HepG2 (cell line): ENCODE measurements at regions not wholly inside any gene's neighbourhood (a gene's known extent, or its start where the extent isn't known, plus 50 kb on each side); places are given as distances from the start of the nearest gene placed in this dataset.

Experiments
- ATAC-seq: fragments of 200-7000 bp; cut with Tn5 transposase; 3 replicates; pipeline ENCODE4 v1.9.1; 2020; ENCODE audit warnings: mild to moderate bottlenecking, moderate library complexity
- BruUV-seq: library from RNA; stranded (reverse); fragments of 400-500 nt; replicated peaks from 2 replicates; lab custom pipeline; 2021; lab: Mats Ljungman, UMichigan
- CTCF ChIA-PET: fragments of 300-600 bp; formaldehyde crosslinking; extraction: SDS; loops from one replicate; lab custom pipeline; 2021; ENCODE audit warnings: low total read pairs, inconsistent platforms, low intra/inter-chr PET ratio; lab: Yijun Ruan, JAX
- POLR2A ChIA-PET: fragments of 350-600 bp; sonication (Branson Sonifier 250); formaldehyde crosslinking; loops from one replicate; lab custom pipeline; 2020; ENCODE audit warnings: antibody characterized with exemption, inconsistent platforms; lab: Yijun Ruan, JAX
- DNase-seq: peaks from one replicate; pipeline ENCODE4 v3.0.0-alpha.2; 2015; ENCODE audit warnings: low spot score
- FAIRE-seq: peaks from 3 replicates; lab custom pipeline; 2011; peaks lifted over from hg19 to GRCh38; lab: Jason Lieb, UNC
- H2AFZ ChIP-seq: one replicate; pipeline ENCODE4 v1.6.1; 2011; ENCODE audit warnings: low read length, inconsistent platforms
- H3K27ac ChIP-seq: fragments of 300-600 bp; 3 replicates; pipeline ENCODE4 v1.8.0; 2011; ENCODE audit warnings: mixed run types, mild to moderate bottlenecking, mixed read lengths, low read length, inconsistent platforms; ENCODE audit not compliant: insufficient read depth; ENCODE audit errors: extremely low read length
- H3K27me3 ChIP-seq, 2 experiments: fragments of 200-600 bp in 1 of 2; 2 replicates in 1 of 2; 3 replicates in 1 of 2; pipeline versions ENCODE4 v1.6.0 to v1.8.0; 2011; ENCODE audit warnings: low read length in 2 of 2, mild to moderate bottlenecking in 2 of 2, moderate library complexity in 2 of 2, inconsistent platforms in 1 of 2; ENCODE audit not compliant: insufficient read depth in 2 of 2, control insufficient read depth in 1 of 2
- H3K36me3 ChIP-seq, 2 experiments: fragments of 200-600 bp in 1 of 2; replicated peaks in 1 of 2; 2 replicates in 1 of 2; 3 replicates in 1 of 2; pipeline versions ENCODE4 v1.5.1 to v1.8.0; 2011; ENCODE audit warnings: low read length in 2 of 2, inconsistent platforms in 1 of 2; ENCODE audit not compliant: insufficient read depth in 2 of 2, control insufficient read depth in 1 of 2
- H3K4me1 ChIP-seq: 2 replicates; pipeline ENCODE4 v1.5.1; 2012; ENCODE audit warnings: low read length, inconsistent platforms; ENCODE audit not compliant: insufficient read depth
- H3K4me2 ChIP-seq: 2 replicates; pipeline ENCODE4 v1.6.0; 2011; ENCODE audit warnings: low read depth, low read length, inconsistent platforms
- H3K4me3 ChIP-seq, 3 experiments: fragments of 200-600 bp in 1 of 3; sonication (generic), shearing (Covaris generic) in 1 of 3; replicated peaks in 1 of 3; 2 replicates each; pipeline ENCODE4 v1.5.1; 2011 to 2016; ENCODE audit warnings: low read length in 3 of 3, inconsistent platforms in 2 of 3, low read depth in 2 of 3, mild to moderate bottlenecking in 2 of 3, control low read depth in 1 of 3, mixed read lengths in 1 of 3; ENCODE audit not compliant: insufficient read depth in 1 of 3
- H3K79me2 ChIP-seq: one replicate; pipeline ENCODE4 v1.6.1; 2011; ENCODE audit warnings: low read length, inconsistent platforms; ENCODE audit not compliant: insufficient read depth
- H3K9ac ChIP-seq: 2 replicates; pipeline ENCODE4 v1.6.0; 2011; ENCODE audit warnings: mild to moderate bottlenecking, low read depth, low read length, inconsistent platforms; ENCODE audit not compliant: insufficient read depth
- H3K9me3 ChIP-seq: 2 replicates; pipeline ENCODE4 v1.5.1; 2012; ENCODE audit warnings: mild to moderate bottlenecking, low read length
- H4K20me1 ChIP-seq: 2 replicates; pipeline ENCODE4 v1.6.0; 2011; ENCODE audit warnings: inconsistent platforms, mild to moderate bottlenecking, low read length, moderate library complexity; ENCODE audit not compliant: insufficient read depth
- ATAD3A ChIP-seq: sonication (generic); formaldehyde crosslinking; IDR thresholded peaks from 2 replicates; pipeline ENCODE4 v1.4.0; 2020; ENCODE audit warnings: missing genetic modification reagents
- BCL3 ChIP-seq: sonication (generic); formaldehyde crosslinking; IDR thresholded peaks from 2 replicates; pipeline ENCODE4 v1.5.1; 2020; ENCODE audit warnings: mild to moderate bottlenecking, missing genetic modification reagents, moderate library complexity
- CBX5 ChIP-seq: sonication (generic); formaldehyde crosslinking; IDR thresholded peaks from 2 replicates; pipeline ENCODE4 v1.4.0; 2020; ENCODE audit warnings: missing genetic modification reagents, borderline replicate concordance
- HOXA5 ChIP-seq: sonication (generic); formaldehyde crosslinking; IDR thresholded peaks from 2 replicates; pipeline ENCODE4 v1.4.0; 2020; ENCODE audit warnings: missing genetic modification reagents
- JUN ChIP-seq: sonication (generic); formaldehyde crosslinking; IDR thresholded peaks from 2 replicates; pipeline ENCODE4 v1.4.0; 2020; ENCODE audit warnings: mild to moderate bottlenecking, missing genetic modification reagents
- KAT7 ChIP-seq: IDR thresholded peaks from 2 replicates; pipeline ENCODE4 v1.6.1; 2018; ENCODE audit warnings: borderline replicate concordance, missing compliant biosample characterization
- KDM4B ChIP-seq: sonication (generic); formaldehyde crosslinking; IDR thresholded peaks from 2 replicates; pipeline ENCODE4 v1.4.0; 2020; ENCODE audit warnings: missing genetic modification reagents
- NCOA2 ChIP-seq: sonication (generic); formaldehyde crosslinking; IDR thresholded peaks from 2 replicates; pipeline ENCODE4 v1.8.0; 2022; ENCODE audit warnings: inconsistent platforms
- PBX3 ChIP-seq: sonication (generic); formaldehyde crosslinking; IDR thresholded peaks from 2 replicates; pipeline ENCODE4 v1.8.1; 2023; ENCODE audit warnings: missing genetic modification reagents, inconsistent platforms, borderline replicate concordance
- RFX5 ChIP-seq: IDR thresholded peaks from 2 replicates; pipeline ENCODE4 v1.6.1; 2011; ENCODE audit warnings: low read depth, low read length, improper control_type of control experiment
- SIX4 ChIP-seq: sonication (generic); formaldehyde crosslinking; IDR thresholded peaks from 2 replicates; pipeline ENCODE4 v1.4.0; 2020; ENCODE audit warnings: missing genetic modification reagents
- SRY ChIP-seq: sonication (generic); formaldehyde crosslinking; IDR thresholded peaks from 2 replicates; pipeline ENCODE4 v1.8.0; 2022; ENCODE audit warnings: mild to moderate bottlenecking, missing genetic modification reagents
- TBL1XR1 ChIP-seq: fragments of 150-350 bp; IDR thresholded peaks from 2 replicates; pipeline ENCODE4 v1.6.1; 2014; ENCODE audit warnings: borderline replicate concordance, low read length; ENCODE audit not compliant: partially characterized antibody
- U2AF2 ChIP-seq: fragments of 200-400 bp; formaldehyde crosslinking; IDR thresholded peaks from 2 replicates; pipeline ENCODE4 v1.6.1; 2017; ENCODE audit warnings: low read depth, mild to moderate bottlenecking, low read length
- ZNF18 ChIP-seq: sonication (generic); formaldehyde crosslinking; IDR thresholded peaks from 2 replicates; pipeline ENCODE4 v1.8.0; 2022; ENCODE audit warnings: mild to moderate bottlenecking, missing genetic modification reagents; ENCODE audit not compliant: insufficient replicate concordance
- ZNF484 ChIP-seq: sonication (generic); formaldehyde crosslinking; IDR thresholded peaks from 2 replicates; pipeline ENCODE4 v1.5.1; 2020; ENCODE audit warnings: mild to moderate bottlenecking, low read depth, missing genetic modification reagents, borderline replicate concordance
- ZNF619 ChIP-seq: sonication (generic); formaldehyde crosslinking; IDR thresholded peaks from 2 replicates; pipeline ENCODE4 v1.4.0; 2020; ENCODE audit warnings: mild to moderate bottlenecking, missing genetic modification reagents
- in situ Hi-C: cut with HindIII; loops from 2 replicates; pipeline ENCODE4 v1.10.0; 2017; ENCODE audit warnings: low pct_unique_long_range_greater_than_20kb; ENCODE audit not compliant: extremely low pct_ligation_motif_present
- intact Hi-C: fragments of 100-400 bp; cut with micrococcal nuclease; formaldehyde crosslinking; loops from one replicate; pipeline ENCODE4 v1.10.0; 2022; ENCODE audit not compliant: unreplicated experiment
- TF ChIP-seq, protein P1 (sequence below): IDR thresholded peaks from 2 replicates; pipeline ENCODE4 v1.6.1; 2016; ENCODE audit warnings: control low read depth
- TF ChIP-seq, protein P2 (sequence below): sonication (generic); formaldehyde crosslinking; IDR thresholded peaks from 2 replicates; pipeline ENCODE4 v1.5.0; 2020; ENCODE audit warnings: mild to moderate bottlenecking, missing genetic modification reagents

DNA sequence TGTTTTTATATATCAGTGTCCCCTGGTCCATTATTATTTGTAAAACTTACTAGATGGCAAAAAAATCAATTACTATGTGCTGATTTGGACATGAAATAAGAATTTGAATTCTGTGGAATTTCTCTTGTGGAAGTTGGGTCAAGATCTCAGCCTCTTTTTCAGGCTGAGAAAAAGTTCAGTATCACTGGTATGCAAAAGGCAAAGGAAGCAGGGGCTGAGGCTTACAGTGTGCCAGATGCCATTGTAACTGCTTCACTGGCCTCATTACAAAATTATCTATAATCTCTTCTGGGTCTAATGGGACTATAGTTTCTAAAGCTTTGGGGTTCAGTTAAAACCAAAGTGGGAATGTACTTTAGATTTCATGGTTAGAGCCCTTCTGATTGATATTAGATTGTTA lies 125.9 kb upstream of the SLC7A14 start:
- CTCF ChIA-PET: no interaction called here
- H3K4me3 ChIP-seq: no peak overlapping the region
- no peaks in the 10 kb centered on the region for H3K27me3 ChIP-seq
- no peak for TF ChIP-seq RFX5
- no peak for TF ChIP-seq HOXA5 (CRISPR knock-in tag)
- no peak for TF ChIP-seq SRY (CRISPR knock-in tag)
- no peak for TF ChIP-seq BCL3 (CRISPR knock-in tag)
- TF ChIP-seq KDM4B (CRISPR knock-in tag): no peak
- no peak for TF ChIP-seq KAT7 (CRISPR knock-in tag)
- TF ChIP-seq SIX4: no peak
- TF ChIP-seq, protein P1, sequence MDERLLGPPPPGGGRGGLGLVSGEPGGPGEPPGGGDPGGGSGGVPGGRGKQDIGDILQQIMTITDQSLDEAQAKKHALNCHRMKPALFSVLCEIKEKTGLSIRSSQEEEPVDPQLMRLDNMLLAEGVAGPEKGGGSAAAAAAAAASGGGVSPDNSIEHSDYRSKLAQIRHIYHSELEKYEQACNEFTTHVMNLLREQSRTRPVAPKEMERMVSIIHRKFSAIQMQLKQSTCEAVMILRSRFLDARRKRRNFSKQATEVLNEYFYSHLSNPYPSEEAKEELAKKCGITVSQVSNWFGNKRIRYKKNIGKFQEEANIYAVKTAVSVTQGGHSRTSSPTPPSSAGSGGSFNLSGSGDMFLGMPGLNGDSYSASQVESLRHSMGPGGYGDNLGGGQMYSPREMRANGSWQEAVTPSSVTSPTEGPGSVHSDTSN (CRISPR knock-in tag): no peak
- TF ChIP-seq PBX3 (CRISPR knock-in tag): no peak
- TF ChIP-seq, protein P2, sequence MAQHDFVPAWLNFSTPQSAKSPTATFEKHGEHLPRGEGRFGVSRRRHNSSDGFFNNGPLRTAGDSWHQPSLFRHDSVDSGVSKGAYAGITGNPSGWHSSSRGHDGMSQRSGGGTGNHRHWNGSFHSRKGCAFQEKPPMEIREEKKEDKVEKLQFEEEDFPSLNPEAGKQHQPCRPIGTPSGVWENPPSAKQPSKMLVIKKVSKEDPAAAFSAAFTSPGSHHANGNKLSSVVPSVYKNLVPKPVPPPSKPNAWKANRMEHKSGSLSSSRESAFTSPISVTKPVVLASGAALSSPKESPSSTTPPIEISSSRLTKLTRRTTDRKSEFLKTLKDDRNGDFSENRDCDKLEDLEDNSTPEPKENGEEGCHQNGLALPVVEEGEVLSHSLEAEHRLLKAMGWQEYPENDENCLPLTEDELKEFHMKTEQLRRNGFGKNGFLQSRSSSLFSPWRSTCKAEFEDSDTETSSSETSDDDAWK: no peak
- no peak for TF ChIP-seq NCOA2 (CRISPR knock-in tag)
- TF ChIP-seq JUN: no peak
- TF ChIP-seq U2AF2: no peak
- TF ChIP-seq ZNF18 (CRISPR knock-in tag): no peak
- TF ChIP-seq ZNF484: no peak
- TF ChIP-seq TBL1XR1: no peak
- no peak for TF ChIP-seq CBX5 (CRISPR knock-in tag)
- no peak for TF ChIP-seq ATAD3A (CRISPR knock-in tag)
- no peak for TF ChIP-seq ZNF619 (CRISPR knock-in tag)
- no peak overlapping the region for H3K27ac ChIP-seq
- intact Hi-C loops (no loop called here), in situ Hi-C loops (no loop called here)
- FAIRE-seq: no peak
- POLR2A ChIA-PET: no interaction called here
- no peaks in the 10 kb centered on the region for H3K36me3 ChIP-seq
- no peak for DNase-seq
- no peak overlapping the region for H3K4me2 ChIP-seq
- H3K9me3 ChIP-seq: no peaks in the 10 kb centered on the region
- H4K20me1 ChIP-seq: no peaks in the 10 kb centered on the region
- H3K79me2 ChIP-seq: no peaks in the 10 kb centered on the region
- no TSS peak for BruUV-seq
- no peak overlapping the region for H2AFZ ChIP-seq
- no peak for ATAC-seq
- H3K9ac ChIP-seq: no peak overlapping the region
- no peaks in the 10 kb centered on the region for H3K4me1 ChIP-seq
